ENCODE measurements at regions not wholly inside any gene's neighbourhood (a gene's known extent, or its start where the extent isn't known, plus 50 kb on each side); places are given as distances from the start of the nearest gene placed in this dataset.

DNA sequence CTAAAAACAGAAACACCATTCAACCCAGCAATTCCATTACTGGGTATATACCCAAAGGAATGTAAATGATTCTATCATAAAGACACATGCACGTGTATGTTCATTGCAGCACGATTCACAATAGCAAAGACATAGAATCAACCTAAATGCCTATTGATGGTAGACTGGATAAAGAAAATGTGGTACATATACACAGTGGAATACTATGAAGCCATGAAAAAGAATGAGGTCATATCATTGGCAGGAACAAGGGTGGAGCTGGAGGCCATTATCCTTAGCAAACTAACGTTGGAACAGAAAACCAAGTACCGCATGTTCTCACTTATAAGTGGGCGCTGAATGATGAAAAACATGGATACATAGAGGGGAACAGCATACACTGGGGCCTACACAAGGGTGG, 77.2 kb upstream of the MYOCD start:
- H3K4me3 ChIP-seq (ENCODE audit: low read depth, low read length) = no peak overlapping the region
- no peak for TF ChIP-seq CTCF (IDR thresholded peaks at IDR 0.05; ENCODE audit: borderline replicate concordance, insufficient read depth, low read depth, low read length)

GRCh38 chr17:12590417-12590816, 75.3 kb upstream of the MYOCD start:
- no peak overlapping the region for H3K4me3 ChIP-seq (ENCODE audit: low read depth, low read length)
- TF ChIP-seq CTCF (IDR thresholded peaks at IDR 0.05; ENCODE audit: borderline replicate concordance, insufficient read depth, low read depth, low read length) = no peak

DNA sequence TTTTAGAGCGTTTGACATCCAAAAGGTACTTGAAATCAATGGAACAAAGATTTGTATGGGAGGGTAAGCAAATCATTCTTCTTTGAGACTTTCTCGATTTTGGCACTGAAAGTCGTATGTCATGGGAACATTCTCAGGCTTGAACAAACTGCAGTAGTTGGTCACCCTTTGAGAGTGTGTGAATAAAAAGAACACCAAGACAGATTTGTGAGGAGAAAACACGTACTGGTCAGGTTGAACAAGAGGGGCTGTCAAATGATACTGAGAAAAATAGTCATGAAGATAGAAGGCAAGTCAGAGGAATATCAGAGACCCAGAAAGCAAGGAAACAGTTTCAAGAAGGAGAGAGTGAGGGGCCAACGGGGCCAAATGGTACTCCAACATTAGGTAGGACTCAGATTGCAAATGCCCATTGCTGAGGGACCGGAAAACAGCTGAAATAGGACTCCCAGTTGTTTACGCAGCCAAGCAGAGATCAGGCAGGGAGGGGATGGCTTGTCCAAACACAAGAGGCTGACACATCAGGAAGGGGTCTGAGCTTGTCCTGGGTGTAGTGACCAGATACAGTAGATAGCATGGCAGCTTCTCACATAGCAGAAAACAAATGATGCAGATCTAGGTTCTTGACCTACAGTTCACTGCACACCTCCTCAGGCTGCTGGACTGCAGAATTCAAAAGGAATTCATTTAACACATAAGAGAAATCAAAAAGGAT, 74.5 kb upstream of the MYOCD start:
- no peak for TF ChIP-seq CTCF (IDR thresholded peaks at IDR 0.05; ENCODE audit: borderline replicate concordance, insufficient read depth, low read depth, low read length)
- H3K4me3 ChIP-seq (ENCODE audit: low read depth, low read length) = no peak overlapping the region

- no peak overlapping the region for H3K4me3 ChIP-seq (ENCODE audit: low read depth, low read length)
Observed at GRCh38 chr17:12592941-12593340, 72.7 kb upstream of the MYOCD start.

DNA sequence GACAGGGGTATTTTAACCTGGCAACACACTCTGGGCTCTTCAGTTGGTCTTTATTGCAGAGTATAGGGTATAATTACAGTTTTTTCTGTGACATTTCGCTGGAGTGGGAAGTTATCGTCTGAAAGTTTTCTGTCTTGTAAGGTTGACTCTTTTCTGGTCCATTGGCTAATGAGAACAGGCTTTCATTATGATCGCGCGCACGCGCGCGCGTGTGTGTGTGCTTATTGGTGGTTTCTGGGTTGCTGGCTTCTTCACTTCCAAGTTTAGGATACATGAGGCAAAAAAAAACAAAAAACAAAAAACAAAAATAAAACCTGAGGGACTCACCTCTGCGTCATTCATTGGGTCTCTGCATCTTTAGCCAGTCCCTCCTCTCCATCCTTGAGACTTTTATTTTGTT, 68.7 kb upstream of the MYOCD start:
- TF ChIP-seq CTCF (IDR thresholded peaks at IDR 0.05; ENCODE audit: borderline replicate concordance, insufficient read depth, low read depth, low read length) = no peak
- no peak overlapping the region for H3K4me3 ChIP-seq (ENCODE audit: low read depth, low read length)

More at GRCh38 chr17:12592941-12593340, 72.7 kb upstream of the MYOCD start:
- TF ChIP-seq CTCF (IDR thresholded peaks at IDR 0.05; ENCODE audit: borderline replicate concordance, insufficient read depth, low read depth, low read length) = no peak

- TF ChIP-seq CTCF (IDR thresholded peaks at IDR 0.05; ENCODE audit: borderline replicate concordance, insufficient read depth, low read depth, low read length) = no peak
Observed at GRCh38 chr17:12597895-12598294, 67.8 kb upstream of the MYOCD start.

GRCh38 chr17:12599186-12599920, 66.3 kb upstream of the MYOCD start:
- TF ChIP-seq CTCF (IDR thresholded peaks at IDR 0.05; ENCODE audit: borderline replicate concordance, insufficient read depth, low read depth, low read length) = no peak

More at GRCh38 chr17:12597895-12598294, 67.8 kb upstream of the MYOCD start:
- H3K4me3 ChIP-seq (ENCODE audit: low read depth, low read length) = no peak overlapping the region

More at GRCh38 chr17:12599186-12599920, 66.3 kb upstream of the MYOCD start:
- H3K4me3 ChIP-seq (ENCODE audit: low read depth, low read length) = no peak overlapping the region
